SW480 (cell line): ENCODE measurements at regions not wholly inside any gene's neighbourhood (a gene's known extent, or its start where the extent isn't known, plus 50 kb on each side); places are given as distances from the start of the nearest gene placed in this dataset.
"Not testable (repeated sequence)": the region's sequence is repeated elsewhere in the genome, so short reads cannot be mapped to it uniquely, and the experiment has no call there.

Experiments used
- DNase-seq: peaks from one replicate; pipeline ENCODE4 v3.0.0-alpha.2; 2016; ENCODE audit warnings: low spot score

DNA sequence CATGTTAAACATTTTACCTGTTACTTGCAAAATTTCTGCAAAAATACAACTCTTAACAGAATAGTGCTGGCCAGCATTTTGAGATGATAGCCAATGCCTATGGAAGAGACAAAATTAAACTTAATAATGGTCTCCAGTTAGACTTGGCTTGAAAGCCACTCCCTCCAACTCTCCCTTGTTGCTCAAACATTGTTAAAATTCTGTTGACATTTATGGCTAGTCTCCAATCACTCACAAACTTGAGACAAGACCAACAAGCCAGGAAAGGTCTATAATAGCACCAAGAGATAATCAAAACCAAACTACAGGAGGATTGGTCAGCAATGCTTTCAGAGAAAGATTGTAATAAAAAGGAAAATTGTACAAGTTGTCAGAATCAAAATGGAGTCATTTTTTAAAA, 770.7 kb upstream of the NXPH2 start:
- DNase-seq = no peak

DNA sequence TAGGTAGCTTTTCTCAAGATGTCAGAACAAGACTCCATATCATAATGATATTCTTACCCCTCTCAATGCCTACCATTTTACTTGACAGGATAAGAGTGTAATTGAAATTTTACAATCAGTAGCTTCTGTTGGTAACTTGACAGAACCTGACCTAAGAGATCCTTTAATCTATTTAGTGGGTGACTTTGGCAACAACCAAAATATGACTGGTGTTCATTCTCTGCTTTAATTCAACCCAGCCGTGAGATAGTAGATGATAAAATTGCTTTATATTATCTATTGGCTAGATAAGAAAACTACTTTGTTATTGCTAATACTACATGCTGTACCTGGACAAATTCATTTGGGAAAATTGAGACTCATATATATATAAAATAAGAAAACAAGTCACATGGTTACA, 770.2 kb upstream of the NXPH2 start:
- DNase-seq = no peak

DNA sequence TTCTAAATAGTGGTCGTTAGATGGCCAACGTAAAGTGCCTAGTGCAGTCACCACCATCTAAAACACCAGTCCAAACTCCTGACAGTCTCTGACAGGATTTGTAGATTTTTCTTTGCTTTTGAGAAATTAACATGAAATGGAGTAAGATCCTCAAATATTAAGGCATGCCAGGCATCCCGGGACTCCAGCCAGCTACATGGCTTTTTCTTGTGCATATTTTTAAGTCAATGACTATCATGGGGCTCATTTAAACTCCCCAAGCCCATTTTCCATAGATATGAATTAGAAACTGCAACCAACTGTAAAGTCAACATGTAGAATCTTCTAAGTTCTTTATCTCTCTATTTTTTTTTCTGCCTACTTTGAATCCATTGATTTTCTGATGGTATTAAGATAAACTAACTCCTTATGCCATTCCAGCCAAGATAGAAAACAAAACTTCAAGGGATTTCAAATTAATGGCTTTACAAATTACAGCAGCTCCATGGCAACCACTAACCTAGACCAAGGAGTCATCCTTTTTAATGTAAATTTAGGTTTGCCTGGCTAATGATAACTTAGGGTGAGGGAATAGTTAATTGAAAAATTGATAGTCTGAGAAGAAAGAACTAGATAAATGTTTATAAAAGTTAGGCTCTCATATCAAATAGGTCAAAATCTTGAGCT, 764.1 kb upstream of the NXPH2 start:
- DNase-seq = no peak

DNA sequence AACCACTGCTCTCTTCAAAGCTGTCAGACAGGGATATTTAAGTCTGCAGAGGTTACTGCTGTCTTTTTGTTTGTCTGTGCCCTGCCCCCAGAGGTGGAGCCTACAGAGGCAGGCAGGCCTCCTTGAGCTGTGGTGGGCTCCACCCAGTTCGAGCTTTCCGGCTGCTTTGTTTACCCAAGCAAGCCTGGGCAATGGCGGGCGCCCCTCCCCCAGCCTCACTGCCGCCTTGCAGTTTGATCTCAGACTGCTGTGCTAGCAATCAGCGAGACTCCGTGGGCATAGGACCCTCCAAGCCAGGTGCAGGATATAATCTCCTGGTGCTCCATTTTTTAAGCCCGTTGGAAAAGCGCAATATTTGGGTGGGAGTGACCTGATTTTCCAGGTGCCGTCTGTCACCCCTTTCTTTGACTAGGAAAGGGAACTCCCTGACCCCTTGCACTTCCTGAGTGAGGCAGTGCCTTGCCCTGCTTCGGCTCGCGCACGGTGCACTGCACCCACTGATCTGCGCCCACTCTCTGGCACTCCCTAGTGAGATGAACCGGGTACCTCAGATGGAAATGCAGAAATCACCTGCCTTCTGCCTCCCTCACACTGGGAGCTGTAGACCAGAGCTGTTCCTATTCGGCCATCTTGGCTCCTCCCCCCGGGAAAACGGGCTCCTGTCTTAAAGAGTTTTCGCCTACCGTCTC, 758.3 kb upstream of the NXPH2 start:
- not testable (repeated sequence) for DNase-seq

DNA sequence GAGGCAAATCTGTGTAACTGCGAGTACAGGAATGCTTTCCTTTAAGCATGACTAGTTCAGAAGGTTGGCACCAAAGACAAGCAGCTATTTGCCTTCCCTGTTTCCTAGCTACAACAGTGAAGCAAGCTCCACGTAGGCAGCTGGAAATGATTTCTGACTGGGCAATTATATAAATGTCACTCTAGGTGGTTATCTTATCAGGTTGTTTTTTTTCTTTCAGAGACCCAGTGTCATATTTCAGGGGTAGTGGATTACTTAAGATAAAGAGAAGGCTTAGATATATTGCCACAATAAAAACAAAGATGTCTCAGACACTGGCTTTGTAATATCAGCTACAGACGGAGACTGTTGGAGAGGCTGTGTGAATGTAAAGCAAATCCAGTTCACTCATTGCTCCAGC, 748.9 kb upstream of the NXPH2 start:
- no peak for DNase-seq

DNA sequence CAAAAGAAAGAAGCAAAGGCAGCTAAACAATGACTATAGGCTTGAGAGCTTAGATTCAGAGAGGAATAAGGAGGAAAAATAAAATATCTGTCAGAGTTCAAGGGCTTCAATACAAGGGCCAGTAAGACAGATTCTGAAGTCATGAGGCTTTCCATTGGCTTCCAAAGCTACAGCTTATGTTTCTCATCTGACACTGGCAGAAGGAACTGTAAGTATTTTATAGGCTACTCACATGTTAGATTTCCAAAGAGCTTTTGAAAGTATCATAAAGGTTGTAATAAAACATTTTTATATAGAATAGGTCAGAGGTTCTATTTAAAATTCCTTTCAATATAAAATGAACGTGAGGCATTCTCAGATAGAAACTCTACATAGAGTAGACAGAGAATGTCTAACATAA, 746.6 kb upstream of the NXPH2 start:
- DNase-seq = no peak

DNA sequence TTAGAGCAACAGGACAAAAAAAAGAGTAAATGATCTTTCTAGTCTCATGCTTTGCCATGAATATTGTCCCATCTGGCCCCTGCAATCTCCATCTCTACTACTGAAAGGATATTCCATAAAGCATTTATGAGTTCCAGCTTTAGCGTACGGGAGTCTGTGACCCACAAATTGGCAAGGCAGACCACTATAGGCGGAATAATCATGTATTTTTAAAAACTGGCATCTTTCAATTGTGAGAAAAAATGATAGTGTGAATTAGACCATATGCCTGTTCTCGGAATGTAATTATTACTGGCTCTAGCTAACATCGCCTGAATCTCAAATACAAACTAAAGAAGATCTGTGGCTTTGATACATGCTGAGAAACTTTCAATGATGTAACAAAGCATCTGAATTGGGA, 738.1 kb upstream of the NXPH2 start:
- no peak for DNase-seq

DNA sequence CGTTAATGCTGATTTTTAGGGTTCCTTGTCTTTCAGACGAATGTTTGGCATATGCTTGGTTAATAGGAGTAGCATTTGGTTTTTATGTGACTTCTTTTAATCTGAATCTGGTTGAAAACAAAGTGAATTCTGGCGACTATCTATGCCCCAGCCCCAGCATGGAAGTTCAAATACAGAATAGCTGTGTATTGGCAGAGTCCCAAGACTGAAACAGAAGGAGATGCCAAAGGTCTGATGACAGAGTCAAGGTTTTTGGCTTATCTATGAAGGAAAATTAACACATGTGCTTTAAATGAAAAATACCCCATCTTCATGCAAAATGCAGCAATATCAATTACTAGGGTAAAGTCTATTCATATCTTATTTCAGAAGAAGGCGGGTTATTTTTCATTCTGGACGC, 734.8 kb upstream of the NXPH2 start:
- DNase-seq = no peak

DNA sequence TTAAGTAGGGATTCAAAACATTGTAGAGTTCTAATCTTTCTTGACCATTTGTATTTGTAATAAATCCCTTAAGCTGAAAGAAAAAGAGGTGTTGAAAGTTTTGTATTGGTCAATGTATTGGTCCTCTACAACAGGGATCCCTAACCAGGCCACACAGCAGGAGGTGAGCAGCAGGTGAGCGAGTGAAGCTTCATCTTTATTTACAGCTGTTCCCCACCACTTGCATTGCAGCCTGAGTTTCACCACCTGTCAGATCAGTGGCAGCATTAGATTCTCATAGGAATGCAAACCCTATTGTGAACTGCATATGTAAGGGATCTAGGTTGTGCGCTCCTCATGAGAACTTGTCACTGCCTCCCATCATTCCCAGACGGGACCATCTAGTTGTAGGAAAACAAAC, 715.7 kb upstream of the NXPH2 start:
- DNase-seq = no peak

DNA sequence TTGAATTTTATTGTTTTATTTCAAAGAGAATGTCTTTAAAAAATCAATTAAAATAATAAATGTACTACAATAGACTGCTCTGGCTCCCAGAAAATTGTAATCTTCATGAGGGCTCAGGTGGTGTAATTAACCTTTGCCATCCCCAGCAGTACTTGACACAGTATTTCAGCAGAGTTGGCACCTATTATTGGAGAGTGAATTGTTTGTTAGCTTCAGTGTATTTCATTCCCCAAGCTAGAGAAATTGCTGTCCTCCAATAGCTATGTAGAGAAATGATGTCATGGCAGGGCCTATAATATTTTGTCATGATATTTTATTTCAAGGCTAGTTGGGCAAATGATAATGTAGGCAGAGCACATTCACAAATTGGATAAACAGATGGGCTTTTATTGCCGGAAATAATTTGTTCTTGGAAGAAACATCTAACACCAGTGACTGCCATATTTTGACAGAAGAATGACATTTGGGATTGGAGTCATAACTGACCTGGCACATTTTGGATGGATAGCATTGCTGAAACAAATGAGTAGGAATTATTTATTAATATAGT, 712.0 kb upstream of the NXPH2 start:
- DNase-seq = no peak

DNA sequence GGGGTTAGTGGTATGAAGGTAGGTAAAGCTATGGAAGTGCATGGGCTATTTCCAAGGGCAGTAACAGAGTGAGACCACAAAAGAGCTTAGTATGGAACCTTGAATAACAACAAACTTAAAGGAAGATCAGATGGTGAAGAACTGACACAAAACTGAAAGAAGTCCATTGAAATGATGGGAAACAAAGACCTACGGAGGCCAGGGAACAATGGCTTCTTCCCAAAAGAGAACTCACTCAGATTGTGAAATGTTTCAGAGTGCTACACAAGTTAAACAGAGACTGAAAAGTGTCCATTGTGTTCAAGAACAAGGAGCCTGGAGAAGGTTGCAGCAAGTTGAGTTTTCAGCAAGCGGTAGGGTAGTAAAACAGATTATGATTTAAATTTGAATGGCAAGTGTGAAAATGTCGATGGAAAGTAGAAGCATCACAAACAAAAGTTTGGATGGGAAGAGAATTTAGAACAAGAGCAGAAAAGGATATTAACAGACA, 700.0 kb upstream of the NXPH2 start:
- no peak for DNase-seq

DNA sequence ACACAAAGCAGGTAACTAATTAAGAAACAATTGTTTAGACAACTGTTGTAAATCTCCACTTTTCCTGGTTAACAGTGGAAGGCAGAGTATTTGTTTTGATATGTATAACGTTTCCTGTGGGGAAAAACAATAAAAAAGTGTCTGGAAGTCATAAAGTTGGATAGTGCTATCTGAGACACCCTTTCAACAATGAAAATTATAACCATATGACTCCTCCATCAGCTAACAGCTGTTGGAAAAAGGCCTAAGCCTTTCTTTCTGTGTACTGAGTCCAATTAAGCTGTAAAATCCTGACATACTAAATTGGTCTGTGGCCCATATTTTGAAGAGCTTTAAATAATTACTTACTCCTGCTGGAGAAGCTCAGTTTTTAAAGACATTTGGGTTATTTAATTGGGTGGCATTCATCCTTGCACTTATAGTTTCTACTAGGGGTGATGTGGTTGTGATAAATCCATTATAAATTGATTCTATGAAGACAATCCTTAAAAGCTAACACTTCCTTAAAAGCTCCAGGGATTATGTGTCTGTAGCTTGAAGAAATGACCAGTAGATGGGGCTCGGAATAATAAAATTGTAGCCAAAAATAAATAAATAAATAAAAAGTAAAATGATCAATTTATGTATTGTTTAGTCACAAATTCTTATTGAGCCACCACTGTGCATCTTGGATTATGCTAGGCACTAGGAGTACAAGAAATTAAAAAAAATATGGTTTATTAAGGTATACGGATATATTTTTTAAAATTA, 698.1 kb upstream of the NXPH2 start:
- DNase-seq = no peak

DNA sequence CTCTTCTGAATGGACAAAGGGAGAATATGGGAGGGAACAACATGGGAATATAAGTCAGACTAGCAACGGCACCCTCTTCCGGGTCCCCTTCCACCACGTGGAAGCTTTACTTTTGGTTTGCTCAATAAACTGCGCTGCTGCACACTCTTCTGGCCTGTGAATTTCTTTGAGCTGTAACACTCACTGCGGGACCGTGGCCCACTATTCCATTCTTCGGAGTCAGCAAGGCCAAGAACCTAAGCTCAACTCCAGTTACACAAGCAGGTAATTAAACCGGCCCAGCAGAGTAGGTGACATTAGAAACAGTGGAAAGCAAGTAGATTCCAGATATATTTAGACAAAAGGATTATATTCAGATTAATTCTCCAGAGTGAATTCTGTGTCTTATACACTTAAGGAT, 697.4 kb upstream of the NXPH2 start:
- no peak for DNase-seq

DNA sequence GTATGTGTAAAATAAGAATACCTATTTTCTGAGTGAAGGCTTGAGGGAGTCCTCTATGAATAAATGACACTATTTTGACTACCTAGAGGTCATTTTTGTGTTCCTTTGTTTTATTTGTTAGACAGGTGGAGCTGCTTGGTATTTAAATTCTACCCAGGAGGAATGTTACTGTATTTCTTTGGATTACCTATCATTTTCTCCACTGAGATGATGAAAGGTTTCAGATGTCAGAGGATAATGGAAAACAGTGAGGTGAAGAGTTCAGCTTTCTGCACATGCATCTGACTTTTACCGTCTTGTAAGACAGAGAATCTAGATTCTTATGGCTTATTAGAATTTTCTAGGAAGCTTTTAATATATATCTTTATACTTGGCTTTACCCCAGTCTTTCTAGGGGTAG, 689.8 kb upstream of the NXPH2 start:
- DNase-seq = no peak

DNA sequence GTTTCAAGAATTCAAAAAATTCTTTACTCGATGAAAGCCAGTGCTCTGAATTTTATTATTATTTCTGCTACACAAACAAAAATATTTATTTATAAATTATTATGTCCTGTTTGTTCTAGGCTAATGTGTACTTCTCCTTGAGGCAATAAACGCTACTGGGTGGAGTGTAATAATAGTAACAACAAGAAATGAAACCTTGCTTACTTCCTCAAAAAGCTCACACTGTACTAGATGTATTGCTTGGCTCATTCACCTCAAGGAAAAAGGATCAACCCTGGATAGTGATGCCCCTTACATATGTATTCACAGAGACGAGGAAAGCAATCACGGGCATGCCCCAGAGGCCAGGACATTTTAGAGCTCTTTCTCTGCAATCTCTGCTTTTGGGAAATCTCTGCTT, 685.6 kb upstream of the NXPH2 start:
- no peak for DNase-seq

DNA sequence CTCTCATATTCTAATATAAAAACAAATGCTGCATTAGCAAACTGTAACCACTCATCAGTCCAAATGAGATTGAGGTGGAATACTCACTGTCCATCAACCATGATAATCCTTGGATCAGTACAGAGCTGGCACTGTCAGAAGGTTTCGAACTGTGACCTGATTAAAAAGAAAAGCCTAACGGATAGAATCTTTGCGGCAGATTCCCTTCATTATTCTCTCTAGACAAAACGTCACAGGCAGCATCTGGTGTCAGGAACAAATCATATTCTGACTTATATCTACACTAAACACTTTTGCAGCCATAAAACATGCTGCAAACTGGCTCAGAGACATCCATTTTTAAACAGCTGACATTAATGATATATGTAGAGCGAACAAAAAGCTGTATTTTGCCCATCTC, 677.7 kb upstream of the NXPH2 start:
- no peak for DNase-seq

DNA sequence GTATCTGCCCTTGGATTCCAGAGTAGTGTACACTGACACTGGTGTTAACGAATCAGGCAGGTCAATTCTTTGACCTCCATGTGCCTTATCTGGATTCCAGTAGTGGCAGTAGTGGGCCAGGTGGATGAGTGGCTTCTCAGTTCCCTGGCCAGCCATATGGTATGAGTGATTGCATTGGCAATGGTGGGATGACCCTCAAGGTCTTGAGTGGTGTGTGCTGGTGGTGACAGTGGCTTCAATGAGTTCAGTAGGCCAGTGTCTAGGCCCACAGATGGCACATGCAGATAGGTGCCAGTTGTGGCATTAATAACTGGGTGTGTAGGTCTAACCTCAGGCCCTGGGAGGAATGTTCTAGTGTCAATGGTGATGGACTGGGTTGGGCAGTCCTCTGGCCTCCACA, 674.1 kb upstream of the NXPH2 start:
- no peak for DNase-seq

DNA sequence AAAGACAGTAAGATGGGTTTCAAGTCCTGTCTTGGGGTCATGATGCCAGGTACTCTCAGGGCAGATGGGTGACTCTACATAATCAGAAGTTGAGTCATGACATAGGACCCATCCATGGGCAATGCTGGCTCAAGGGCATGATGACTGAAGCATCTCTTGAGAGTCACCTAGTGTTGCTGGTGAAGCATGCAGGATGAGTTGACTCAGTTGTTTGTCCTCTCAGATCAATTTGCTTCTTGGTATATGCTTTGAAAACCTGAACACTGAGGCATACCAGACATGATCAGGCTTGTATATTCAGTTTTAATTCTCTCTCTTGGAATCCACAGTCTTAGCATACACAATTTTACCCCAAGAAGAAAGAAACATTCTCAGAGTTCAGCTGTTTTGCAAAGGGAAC, 658.9 kb upstream of the NXPH2 start:
- DNase-seq = no peak

DNA sequence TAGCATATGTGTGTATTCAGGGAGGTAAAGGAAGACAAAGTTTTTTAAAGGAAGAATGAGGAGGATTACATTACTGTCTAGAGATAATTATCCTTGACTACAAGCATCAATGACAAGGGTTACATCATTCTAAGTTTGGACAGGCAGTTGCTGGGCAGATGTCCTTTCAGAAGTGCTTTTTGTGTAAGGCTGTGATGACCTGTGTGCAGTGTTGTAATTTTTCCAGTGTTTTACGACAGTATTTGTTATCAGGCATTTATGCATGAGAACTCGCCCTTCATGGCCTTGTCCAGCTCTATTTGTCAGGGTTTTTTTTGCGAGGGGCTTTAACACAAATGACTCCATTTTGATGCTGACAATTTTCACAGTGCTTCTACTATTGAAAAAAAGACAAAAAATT, 658.3 kb upstream of the NXPH2 start:
- DNase-seq = no peak

DNA sequence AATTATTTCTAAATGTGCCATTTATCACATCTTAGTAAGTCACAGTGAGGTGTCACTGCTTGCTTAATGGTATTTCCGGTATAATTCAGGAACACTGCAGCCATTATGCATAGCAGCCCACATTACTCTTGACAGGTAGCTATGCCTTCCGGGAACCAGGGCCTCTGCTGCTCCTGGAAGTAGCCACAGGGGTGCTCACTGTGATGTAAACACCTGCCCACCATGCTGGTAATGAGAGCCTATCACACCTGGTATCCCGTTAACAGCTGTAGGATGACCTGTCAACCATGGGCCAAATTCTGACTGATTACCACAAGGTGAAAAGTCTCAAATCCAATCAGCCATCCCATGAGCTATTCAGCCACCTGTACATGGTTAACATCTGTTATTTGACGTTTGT, 647.0 kb upstream of the NXPH2 start:
- no peak for DNase-seq

DNA sequence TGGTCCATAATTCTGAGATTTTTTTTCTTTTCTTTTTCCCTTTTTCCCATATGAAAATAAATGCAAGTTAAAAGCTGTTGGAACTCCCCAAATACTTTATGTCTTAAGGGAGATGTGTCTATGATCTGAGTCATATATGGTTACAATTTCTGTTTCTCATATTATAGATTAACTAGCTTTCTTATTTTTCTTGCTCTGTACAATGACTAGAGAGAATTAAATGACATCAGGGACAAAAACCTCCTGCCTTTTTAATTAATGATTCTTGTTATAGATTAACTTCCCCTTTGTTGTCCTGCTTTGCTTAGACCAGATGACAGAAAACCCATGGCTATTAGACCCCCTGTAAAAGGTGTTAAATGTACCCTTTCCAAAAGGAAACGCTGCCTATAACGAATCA, 643.9 kb upstream of the NXPH2 start:
- no peak for DNase-seq

DNA sequence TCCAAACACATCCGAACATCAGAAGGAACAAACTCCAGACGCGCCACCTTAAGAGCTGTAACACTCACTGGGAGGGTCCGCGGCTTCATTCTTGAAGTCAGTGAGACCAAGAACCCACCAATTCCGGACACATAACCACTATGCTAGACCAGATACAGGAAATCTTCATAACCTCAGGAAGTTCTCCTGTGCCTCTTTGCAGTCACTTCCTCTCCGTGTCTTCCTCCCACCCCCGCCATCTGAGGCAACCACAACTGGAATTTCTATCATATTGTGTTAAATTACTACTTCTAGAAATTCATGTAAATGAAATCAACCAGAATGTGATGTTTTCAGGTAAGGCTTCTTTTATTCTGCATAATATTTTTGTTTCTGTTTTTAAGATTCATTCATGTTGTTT, 631.0 kb upstream of the NXPH2 start:
- no peak for DNase-seq

DNA sequence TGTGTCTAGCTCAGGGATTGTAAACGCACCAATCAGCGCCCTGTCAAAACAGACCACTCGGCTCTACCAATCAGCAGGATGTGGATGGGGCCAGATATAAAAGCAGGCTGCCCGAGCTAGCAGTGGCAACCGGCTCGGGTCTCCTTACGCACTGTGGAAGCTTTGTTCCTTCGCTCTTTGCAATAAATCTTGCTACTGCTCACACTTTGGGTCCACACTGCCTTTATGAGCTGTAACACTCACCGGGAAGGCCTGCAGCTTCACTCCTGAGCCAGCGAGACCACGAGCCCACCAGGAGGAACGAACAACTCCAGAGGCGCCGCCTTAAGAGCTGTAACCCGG, 630.6 kb upstream of the NXPH2 start:
- not testable (repeated sequence) for DNase-seq
